GM21515 (cell line): ENCODE measurements at regions not wholly inside any gene's neighbourhood (a gene's known extent, or its start where the extent isn't known, plus 50 kb on each side); places are given as distances from the start of the nearest gene placed in this dataset.

Source experiments
- ATAC-seq: cut with Tn5 transposase; IDR thresholded peaks from one replicate; pipeline ENCODE4 v1.9.1; 2021; ENCODE audit not compliant: unreplicated experiment

- no peak for ATAC-seq
Observed at GRCh38 chr10:120701381-120701780, 149.8 kb upstream of the WDR11 start.

- no peak for ATAC-seq
Observed at GRCh38 chr10:120702032-120702431, 149.1 kb upstream of the WDR11 start.

- no peak for ATAC-seq
Observed at GRCh38 chr10:120705309-120705708, 145.9 kb upstream of the WDR11 start.

GRCh38 chr10:120710076-120710475 lies 141.1 kb upstream of the WDR11 start:
- no peak for ATAC-seq

- ATAC-seq, result no peak
Observed at GRCh38 chr10:120711860-120712259, 139.3 kb upstream of the WDR11 start.

DNA sequence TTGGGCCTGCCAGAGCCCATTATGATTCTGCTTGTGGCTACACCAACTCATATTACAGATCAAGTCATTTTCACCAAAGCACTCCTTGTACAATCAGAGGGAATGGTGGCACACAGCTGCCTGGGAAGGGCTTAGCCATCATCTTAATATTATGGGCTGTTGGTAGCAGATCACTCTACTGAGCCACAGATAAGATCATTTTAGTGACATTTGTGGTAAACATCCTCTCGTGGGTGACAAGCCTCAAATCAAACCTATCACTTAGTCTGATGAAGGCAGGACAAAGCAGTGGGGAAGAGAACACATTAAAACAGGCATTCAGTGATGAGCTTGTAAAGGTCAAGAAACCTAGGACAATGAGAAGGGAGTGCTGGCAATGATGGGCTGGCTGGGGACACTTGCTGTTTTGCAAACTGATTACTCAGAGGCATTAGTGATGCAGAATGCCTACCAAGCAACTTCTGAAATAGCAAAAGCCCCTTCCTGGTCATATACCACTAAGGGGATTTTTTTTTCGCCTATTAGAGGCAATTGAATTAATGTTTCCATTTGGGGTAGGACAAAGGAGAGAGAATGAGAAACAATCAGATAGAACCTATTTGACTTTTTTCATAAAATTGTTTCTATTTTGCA lies 137.5 kb upstream of the WDR11 start:
- ATAC-seq, result no peak

DNA sequence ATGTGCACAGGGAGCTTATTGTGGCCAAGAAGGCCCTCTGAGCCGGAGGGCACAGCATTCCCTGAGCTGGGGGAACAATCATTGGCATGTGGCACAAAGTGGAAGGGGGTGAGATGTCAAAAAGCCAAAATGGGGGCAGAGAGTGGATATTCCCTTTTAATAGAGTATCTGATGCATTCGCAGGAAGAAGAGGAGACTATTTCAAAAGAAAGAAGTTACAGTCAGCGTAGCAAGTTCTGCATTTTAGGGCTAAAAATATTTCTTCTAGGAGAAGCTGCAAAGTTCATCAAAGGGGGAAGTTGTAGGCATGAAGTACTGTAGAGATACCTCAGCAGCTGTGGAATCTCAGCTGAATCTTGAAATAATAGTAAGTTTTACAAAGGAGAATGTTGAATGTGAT lies 136.0 kb upstream of the WDR11 start:
- no peak for ATAC-seq

DNA sequence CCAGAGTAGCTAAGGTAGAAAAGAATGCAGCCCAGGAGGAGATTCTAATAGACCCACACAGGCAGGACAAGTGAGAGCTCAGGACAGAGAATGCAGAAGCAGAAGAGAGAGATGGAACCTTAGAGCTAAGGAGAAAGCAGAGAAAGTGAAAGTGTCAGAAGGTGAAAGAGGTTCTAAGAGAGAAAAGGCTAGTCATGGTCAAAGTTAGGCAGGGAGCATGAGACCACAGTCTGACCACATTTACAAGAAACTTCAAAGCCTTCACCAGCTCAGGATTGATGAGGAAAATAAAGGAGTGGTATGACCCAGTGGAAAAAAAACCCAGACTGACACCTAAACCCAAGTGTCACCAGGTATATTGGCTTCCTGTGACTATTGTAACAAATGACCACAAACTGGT lies 131.8 kb upstream of the WDR11 start:
- ATAC-seq, result peak; percentile 83

DNA sequence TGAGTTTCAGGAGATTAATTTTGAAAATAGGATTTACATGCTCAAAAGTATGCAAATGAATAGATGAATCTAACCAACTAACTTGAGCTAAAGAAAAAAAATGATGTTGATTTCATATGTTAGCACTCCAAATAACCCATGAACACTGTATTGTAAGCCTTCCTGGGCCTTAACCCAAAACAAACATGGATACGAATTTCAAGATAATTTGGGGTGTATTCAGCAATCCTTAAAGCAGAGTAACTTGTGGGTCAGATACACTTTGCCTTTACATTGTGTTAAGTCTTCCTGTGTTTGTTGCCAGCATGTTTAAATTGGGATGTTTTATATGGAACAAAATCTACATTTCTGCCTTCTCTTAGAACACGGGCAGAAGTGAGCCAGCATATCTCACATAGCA lies 124.2 kb upstream of the WDR11 start:
- ATAC-seq, result no peak

- ATAC-seq, result no peak
Observed at GRCh38 chr10:120729547-120729946, 121.6 kb upstream of the WDR11 start.

- ATAC-seq, result no peak
Observed at GRCh38 chr10:120732067-120732466, 119.1 kb upstream of the WDR11 start.

GRCh38 chr10:120732643-120733313 lies 118.4 kb upstream of the WDR11 start:
- ATAC-seq, result no peak

- ATAC-seq, result no peak
Observed at GRCh38 chr10:120734483-120735078, 116.6 kb upstream of the WDR11 start.

GRCh38 chr10:120735315-120735714 lies 115.8 kb upstream of the WDR11 start:
- no peak for ATAC-seq

- no peak for ATAC-seq
Observed at GRCh38 chr10:120735773-120736371, 115.3 kb upstream of the WDR11 start.

GRCh38 chr10:120736377-120736776 lies 114.8 kb upstream of the WDR11 start:
- no peak for ATAC-seq

GRCh38 chr10:120738658-120739057 lies 112.5 kb upstream of the WDR11 start:
- no peak for ATAC-seq

DNA sequence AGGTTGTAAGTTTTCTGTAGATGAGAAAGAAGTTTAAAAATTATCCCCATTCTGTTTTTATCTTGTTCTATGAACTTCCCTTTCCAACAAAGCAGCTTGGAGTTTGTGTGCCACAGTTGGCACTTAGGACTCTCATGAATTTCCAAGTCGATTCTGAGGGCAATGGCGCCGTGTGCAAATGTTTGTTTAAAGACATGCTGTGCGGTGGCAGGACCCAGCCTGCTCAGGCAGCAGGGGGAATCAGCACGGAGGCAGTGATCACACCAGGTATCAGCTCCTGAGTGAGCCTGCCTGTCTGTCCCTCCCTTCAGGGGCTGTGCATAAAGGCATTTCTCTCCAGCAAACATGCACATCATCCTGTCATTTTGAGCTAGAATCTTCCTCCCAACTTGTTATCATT lies 109.8 kb upstream of the WDR11 start:
- no peak for ATAC-seq

DNA sequence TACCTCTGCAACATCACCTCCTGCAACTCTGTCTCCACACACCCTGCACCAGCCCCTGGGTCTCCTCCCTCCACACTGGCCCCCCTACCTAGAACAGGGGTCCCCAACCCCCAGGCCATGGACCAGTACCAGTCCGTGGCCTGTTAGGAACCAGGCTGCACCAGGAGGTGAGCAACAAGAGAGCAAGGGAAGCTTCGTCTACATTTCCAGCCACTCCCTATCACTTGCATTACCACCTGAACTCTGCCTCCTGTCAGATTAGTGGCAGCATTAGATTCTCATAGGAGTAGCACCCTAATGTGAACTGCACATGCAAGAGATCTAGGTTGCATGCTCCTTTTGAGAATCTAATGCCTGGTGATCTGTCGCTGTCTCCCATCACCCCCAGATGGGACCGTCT lies 108.8 kb upstream of the WDR11 start:
- no peak for ATAC-seq

DNA sequence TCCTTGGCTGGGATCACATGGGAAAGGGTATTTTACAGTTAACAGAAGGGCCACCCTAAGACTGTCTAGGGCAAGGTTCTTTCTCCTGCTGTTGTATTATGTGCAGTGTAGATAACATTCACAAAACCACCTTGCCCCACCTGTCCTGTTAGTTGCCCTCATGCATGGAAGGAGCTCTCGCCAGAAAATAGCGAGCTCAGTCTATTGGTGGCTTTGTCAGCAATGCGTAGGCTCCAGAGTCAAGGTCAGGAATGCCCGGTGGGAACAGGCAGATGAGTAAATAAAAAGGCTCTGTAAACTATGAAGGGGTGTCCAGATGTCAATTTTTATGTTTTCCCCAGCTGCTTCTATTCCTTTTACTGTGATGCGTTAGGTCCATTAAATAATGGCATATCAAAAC lies 107.1 kb upstream of the WDR11 start:
- ATAC-seq, result no peak

DNA sequence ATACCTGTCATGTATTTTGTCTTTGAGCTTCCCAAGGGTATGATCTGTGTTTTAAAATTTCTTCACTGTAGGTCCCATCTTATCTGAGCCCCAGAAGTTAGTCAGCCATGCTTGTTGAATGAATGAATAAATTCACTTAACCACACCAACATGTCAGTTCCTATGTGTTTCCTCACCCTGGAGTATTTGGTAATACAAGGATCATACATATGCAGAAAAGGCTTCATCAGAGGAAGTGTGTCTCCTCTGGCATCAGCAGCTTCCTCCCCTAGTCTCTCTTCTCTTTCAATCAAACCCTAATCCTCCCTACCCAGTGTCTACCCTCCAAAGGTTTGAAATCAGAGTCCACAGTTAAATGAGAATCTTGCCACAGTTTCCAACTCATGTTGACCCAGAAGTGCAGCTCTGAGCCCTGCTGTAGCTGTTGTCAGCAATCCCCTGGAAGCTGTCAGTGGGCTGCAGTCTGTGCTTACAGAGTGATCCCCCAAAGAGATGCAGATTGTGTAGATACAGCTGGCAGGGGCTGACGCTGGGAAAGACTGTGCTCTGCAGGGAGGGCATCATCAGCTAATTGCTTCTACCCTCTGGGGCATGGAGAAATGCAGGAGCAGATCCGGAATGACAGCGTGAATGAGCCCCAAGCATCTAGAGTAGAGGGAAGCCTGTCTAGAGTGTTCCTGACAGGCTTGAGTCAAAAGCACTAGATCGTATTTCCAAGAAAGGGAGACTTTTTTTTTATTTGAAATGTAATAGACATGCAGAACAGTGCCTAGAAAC lies 105.0 kb upstream of the WDR11 start:
- no peak for ATAC-seq
